HG02610 (cell line): ENCODE measurements at regions not wholly inside any gene's neighbourhood (a gene's known extent, or its start where the extent isn't known, plus 50 kb on each side); places are given as distances from the start of the nearest gene placed in this dataset.

Source experiments
- ATAC-seq: cut with Tn5 transposase; IDR thresholded peaks from one replicate; pipeline ENCODE4 v1.9.1; 2021; ENCODE audit warnings: mild to moderate bottlenecking, moderate library complexity; ENCODE audit not compliant: unreplicated experiment

GRCh38 chr6:132244744-132245143 is 156.5 kb downstream of the MOXD1 start:
- ATAC-seq = no peak

GRCh38 chr6:132236744-132237143 is 164.5 kb downstream of the MOXD1 start:
- no peak for ATAC-seq

- no peak for ATAC-seq
Observed at GRCh38 chr6:132236281-132236680, 165.0 kb downstream of the MOXD1 start.

GRCh38 chr6:132235596-132236280 is 165.5 kb downstream of the MOXD1 start:
- no peak for ATAC-seq

GRCh38 chr6:132234356-132234755 is 166.9 kb downstream of the MOXD1 start:
- no peak for ATAC-seq

GRCh38 chr6:132231121-132231884 is 170.0 kb downstream of the MOXD1 start:
- ATAC-seq = no peak

- no peak for ATAC-seq
Observed at GRCh38 chr6:132228894-132229293, 172.4 kb downstream of the MOXD1 start.

- no peak for ATAC-seq
Observed at GRCh38 chr6:132227904-132228303, 173.4 kb downstream of the MOXD1 start.

GRCh38 chr6:132224943-132225342 is 176.3 kb downstream of the MOXD1 start:
- ATAC-seq = no peak

GRCh38 chr6:132220800-132221199 is 180.5 kb downstream of the MOXD1 start:
- no peak for ATAC-seq

- no peak for ATAC-seq
Observed at GRCh38 chr6:132219901-132220300, 181.4 kb downstream of the MOXD1 start.

- peak; percentile 43 for ATAC-seq
Observed at GRCh38 chr6:132218059-132218696, 183.1 kb downstream of the MOXD1 start.

GRCh38 chr6:132215805-132216204 is 185.5 kb downstream of the MOXD1 start:
- no peak for ATAC-seq

GRCh38 chr6:132214716-132215115 is 186.6 kb downstream of the MOXD1 start:
- ATAC-seq = no peak

GRCh38 chr6:132213732-132214131 is 187.5 kb downstream of the MOXD1 start:
- ATAC-seq = no peak

GRCh38 chr6:132213191-132213590 is 188.1 kb downstream of the MOXD1 start:
- ATAC-seq = no peak

- ATAC-seq = no peak
Observed at GRCh38 chr6:132210886-132211563, 190.2 kb downstream of the MOXD1 start.

GRCh38 chr6:132209351-132209750 is 191.9 kb downstream of the MOXD1 start:
- no peak for ATAC-seq

- ATAC-seq = no peak
Observed at GRCh38 chr6:132207991-132208390, 193.3 kb downstream of the MOXD1 start.

GRCh38 chr6:132205946-132206345 is 195.3 kb downstream of the MOXD1 start:
- ATAC-seq = no peak

GRCh38 chr6:132204591-132204990 is 196.7 kb downstream of the MOXD1 start:
- no peak for ATAC-seq
